ENCODE measurements at regions not wholly inside any gene's neighbourhood (a gene's known extent, or its start where the extent isn't known, plus 50 kb on each side); places are given as distances from the start of the nearest gene placed in this dataset.

DNA sequence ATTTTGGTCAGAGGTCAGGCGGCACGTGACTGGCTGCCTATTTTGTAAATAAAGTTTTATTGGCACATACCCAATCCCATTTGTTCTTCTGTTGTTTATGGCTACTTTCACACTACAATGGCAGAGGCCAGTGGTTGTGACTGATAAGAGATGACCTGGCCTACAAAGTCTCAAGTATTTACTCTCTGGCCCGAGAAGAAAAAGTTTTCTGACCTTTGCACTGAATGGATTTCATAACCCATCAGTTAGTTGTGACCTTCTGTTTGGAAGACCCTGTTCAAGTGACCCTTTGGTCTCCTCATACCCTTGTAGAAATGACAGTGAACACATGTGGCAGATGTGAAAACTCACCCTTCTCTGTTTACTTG is 121.4 kb upstream of the MGAT5 start:
- no peak for DNase-seq

DNA sequence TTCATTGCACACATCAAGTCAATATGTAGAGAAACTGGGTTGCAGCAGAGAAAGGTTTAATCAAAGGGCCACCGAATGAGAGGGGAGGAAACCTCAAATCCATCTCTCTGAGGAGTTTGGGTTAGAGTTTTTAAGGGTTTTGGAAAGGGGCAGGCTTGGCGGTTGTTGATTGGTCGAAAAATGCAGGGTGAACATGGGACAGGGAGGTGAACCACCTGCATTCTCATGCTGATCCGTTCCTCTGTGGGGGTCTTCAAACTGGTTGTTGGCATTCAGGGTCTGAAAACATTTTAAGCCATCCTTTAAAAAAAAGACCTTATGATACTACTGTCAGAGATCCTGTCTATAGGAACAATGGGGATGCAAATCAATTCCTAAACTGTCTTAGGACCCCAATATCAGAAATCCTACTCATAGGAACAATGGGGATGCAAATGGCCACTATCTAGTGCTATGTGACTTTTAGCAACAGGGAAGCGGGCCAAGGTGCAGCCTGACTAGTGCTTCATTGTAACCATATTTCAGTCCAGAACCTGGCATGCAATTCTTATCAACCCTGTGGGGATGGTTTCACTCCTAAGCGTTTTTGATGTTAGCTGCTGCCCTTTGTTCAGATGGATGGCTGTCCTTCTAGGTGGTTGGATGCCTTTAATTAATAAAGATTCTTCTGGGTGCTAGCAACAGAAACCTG is 120.1 kb upstream of the MGAT5 start:
- no peak for DNase-seq

DNA sequence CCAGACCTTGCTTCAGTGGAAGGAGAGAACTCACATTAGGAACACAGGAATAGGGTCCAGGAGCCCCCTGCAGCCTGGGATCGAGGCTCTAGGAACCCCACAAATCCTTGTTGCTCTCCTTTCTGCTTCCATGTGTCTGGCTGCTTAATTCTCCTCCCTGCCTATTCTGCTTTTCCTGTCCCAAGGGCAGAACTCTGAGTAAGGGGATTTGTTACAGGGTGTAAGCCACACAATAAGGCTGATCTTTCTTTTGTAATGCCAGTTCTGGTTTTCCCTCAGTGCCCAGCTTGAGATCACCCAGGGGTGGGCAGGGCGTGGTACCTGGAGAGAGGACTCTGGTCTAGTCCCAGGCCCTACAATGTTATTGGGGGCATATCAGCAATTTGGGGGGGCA is 119.6 kb upstream of the MGAT5 start:
- DNase-seq, result no peak

- DNase-seq, result no peak
These were observed 119.0 kb upstream of the MGAT5 start for GRCh38 chr2:134134827-134135226.

- no peak for DNase-seq
These were observed 118.1 kb upstream of the MGAT5 start for GRCh38 chr2:134135793-134136192.

DNA sequence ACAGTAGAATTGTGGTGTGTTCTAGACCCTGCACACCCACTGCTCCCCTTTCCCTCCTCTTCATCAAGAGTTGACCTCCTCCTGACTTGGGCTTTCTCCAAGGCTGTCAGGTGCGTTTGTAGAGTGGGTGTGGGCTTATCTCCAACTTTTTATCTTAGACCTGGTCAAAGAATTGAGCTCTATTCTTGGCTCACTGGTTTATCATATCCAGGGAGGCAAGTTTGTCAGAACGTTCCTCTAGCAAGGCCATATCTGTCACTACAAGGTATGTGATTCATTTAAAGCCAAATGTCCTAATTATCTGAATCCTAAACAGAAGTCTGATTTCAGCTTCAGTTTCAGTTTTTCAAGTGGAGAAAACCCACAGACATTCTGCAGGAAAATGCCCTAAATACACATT is 117.1 kb upstream of the MGAT5 start:
- no peak for DNase-seq

GRCh38 chr2:134137182-134137611 is 116.7 kb upstream of the MGAT5 start:
- no peak for DNase-seq

GRCh38 chr2:134138115-134138514 is 115.8 kb upstream of the MGAT5 start:
- DNase-seq, result no peak

GRCh38 chr2:134139611-134140010 is 114.3 kb upstream of the MGAT5 start:
- no peak for DNase-seq

DNA sequence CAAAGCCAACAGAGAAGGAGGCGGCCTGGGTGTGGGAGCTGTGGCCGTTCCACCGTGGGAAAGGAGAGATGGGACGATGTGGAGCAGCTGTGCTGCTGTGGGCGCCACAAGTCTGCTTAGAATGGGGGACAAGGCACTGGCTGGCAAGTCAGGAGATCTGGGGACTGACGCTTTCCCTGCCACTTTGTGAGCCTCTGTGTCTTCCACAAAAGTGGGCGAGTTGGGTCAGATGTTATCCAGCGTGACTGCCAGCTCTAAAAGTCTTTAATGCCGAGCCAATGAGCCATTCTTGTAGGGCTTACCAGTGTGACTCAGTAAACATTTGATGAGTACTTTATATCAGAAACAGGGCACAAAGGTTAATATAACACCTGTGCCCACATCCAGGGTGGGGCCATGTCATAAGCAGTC is 113.6 kb upstream of the MGAT5 start:
- no peak for DNase-seq

DNA sequence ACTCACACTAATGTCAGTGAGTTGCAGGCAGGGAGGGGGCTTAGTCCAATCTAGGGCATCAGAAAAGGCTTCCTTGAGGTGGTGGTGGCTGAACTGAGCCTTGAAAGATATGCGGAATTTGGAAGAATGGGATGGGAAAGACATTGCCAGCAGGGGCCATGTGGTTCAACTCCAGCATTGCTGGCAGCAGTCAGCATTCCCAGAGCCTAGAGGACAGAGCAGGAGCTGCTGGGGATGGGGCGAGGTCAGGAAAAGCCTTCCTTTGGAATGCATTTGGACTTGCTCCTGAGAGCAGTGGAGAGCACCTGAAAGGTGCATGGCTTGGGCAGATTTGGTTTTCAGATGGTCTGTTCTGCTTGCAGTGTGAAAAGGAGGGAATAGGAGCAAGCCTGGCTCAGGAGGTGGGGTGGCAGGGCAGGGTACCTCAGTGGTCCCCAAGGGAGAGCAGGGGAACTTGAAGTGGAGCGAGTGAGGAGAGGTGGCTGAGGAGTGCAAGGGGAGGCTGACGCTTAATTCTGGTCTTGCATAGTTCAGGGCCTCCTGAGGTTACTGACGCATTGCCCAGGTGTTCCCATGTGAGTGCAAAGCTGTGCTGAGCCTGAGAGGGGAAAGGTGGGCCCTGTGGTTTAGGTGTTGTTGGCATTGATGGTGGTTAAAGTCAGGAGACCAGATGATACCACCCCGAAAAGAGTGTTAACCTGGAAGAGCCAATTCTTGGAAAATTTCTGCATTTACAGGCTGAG is 112.1 kb upstream of the MGAT5 start:
- no peak for DNase-seq

DNA sequence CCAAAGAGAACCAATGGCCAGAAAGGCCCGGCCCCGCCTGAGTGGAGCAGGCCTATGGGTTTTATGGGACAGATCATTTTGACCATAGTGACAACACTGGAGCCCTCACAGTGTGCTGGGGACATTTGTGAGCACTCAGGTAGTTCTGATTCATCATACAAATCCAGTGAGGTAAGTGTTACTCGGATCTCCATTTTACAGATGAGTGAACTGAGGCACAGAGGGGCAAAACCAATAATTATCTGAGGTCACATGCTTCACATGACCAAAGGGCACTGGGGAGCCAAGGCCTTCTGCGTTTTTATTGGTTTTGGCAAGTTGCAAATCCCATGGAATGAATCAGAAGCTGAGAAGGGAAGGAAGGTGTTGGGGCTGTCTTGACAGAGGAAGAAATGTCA is 111.5 kb upstream of the MGAT5 start:
- no peak for DNase-seq

DNA sequence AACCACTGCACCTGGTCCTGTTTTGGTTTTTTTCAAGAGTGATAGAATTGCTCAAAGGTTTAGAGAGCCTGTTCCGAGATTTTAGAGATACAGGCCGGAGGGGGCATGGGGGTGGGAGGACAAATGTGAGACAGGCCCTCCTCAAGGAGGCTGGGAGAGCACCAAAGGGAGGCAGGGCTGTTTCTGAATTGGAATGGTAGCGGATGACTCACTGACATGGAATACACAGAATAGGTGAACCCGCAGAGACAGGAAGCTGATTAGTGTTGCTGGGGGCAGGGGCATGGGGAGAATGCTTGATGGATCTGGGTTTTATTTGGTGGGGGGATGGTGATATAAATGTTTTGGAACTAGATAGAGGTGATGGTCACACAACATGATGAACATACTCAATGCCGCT is 111.0 kb upstream of the MGAT5 start:
- no peak for DNase-seq

DNA sequence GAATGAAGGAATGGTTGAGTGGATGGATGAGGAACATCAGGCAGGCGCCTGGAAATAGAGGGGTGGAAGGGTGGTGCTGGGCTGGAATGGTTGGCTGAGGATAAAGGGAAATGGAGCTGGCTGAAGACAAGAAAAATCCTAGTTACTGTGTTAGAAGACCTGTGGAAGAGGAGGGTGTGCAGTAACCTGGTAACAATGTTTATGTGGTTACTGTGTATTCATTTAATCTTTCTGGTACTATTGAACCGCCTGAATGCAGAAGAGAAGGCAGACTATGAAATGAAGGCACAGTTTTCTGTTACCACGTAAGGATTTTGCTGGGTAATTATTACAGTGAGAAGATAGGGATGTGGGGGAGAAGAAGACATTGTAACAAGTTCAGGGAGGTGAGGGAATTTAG is 110.3 kb upstream of the MGAT5 start:
- DNase-seq, result no peak

GRCh38 chr2:134144081-134144596 is 109.7 kb upstream of the MGAT5 start:
- no peak for DNase-seq

DNA sequence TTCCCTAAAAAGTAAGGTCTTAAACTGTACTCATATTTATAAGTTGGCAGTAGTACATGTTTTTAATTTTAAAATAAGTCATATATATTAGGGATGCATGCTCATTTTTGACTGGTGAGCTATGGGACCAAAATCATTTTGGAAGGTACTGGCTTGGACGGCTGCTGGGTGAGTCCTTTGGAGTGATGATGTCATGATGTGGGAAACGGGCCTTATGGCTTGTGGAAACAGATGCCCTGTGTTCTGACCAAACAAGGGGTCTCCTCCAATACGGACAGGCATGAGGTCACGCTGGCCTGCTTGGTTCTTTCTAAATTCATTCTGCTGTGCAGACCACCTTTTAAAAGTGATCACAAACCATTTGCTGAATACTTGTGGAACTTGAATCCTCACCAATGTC is 109.2 kb upstream of the MGAT5 start:
- DNase-seq, result no peak

- DNase-seq, result no peak
These were observed 108.4 kb upstream of the MGAT5 start for GRCh38 chr2:134145519-134145918.

DNA sequence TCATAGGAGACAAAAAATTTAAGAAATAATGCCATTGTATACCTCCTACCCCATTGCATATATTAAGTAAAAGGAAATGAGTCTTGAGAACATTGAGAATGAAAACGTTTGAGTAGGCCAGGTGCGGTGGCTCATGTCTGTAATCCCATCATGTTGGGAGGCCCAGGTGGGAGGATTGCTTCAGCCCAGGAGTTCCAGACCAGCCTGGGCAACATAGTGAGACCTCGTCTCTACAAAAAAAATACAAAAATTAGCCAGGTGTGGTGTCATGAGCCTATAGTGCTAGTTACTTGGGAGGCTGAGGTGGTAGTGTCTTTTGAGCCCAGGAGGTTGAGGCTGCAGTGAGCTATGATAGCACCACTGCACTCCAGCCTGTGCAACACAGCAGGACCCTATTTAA is 107.7 kb upstream of the MGAT5 start:
- DNase-seq, result no peak

DNA sequence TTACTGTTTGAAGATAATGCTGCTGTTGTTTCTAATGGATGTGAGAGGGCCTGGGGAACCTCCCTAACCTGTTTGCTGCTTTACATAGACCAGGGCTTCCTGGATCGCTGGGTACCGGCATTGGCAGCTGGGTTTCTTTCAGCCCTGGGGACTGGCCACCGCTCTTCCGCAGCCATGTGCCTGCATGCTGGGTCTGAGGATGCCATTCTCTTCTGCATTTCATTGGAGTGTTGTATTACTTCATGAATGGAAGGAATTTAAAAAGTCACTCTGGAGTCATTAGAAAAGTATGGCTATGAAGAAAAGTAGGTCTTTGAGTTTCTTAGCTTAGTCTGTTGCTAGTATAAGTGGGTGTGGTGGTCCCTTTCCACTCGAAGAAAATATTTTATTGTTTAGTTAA is 107.3 kb upstream of the MGAT5 start:
- DNase-seq, result no peak

- DNase-seq, result no peak
These were observed 105.7 kb upstream of the MGAT5 start for GRCh38 chr2:134148172-134148571.

DNA sequence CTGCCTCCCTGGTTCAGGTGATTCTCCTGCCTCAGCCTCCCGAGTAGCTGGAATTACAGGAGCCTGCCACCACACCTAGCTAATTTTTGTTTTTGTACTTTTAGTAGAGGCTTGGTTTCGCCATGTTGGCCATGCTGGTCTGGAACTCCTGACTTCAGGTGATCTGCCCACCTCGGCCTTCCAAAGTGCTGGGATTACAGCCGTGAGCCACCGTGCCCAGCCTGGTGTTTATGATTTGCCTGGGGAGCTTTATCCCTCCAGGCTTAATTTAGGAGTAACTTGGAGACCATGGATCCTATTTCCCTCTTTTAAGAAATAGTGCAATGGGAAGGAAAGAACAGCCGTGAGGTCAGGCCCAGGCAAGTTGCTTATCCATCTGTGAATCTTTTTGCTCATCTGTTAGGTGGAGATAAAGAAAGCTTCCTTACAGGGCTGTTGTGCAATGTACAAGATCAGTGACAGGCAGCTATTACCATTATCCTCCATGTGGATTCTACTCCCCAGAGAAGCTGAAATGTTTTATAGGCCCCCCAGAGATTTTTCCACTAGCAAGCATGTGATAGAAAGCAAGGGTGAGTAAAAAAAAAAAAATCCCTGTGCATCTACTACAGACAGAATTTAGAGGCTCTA is 104.9 kb upstream of the MGAT5 start:
- no peak for DNase-seq

DNA sequence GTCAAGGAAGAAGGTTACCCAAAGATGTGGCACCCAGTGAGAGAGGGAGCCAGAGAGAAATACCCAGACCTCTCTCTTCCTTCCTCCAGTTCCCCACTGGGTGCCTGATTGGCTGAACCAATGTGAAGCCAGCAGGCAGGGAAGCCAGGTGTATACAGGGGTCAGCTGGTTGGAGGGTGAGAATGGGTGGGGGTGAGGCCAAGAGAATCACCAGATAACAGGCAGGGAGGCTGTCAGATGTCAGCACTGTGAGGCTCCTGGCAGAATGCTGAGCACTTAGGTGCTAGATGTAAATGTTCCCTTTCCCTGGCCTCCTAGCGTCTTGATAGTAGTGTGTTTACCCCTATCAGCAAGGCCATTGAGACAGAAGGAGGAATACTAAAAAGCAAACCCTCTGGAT is 104.0 kb upstream of the MGAT5 start:
- no peak for DNase-seq

DNA sequence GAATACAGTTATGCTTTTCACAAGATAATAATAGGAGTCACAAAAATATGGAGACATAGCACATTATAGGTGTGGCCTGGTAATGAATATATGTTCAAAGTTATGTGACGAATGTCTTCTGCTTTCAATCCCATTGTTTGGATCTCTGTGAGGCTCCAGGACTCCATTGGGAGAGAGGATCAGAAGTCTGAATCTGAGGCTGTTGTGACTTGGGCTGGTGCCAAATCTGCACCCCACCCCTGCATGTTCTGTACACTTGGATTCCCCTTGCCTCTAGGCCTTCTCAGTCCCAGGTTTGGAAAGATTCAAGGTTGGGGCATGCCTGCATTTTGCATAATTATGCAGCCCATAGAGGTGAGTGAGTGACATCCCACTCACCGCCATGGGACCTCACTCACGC is 103.1 kb upstream of the MGAT5 start:
- no peak for DNase-seq
